ENCODE measurements at regions not wholly inside any gene's neighbourhood (a gene's known extent, or its start where the extent isn't known, plus 50 kb on each side); places are given as distances from the start of the nearest gene placed in this dataset.

DNA sequence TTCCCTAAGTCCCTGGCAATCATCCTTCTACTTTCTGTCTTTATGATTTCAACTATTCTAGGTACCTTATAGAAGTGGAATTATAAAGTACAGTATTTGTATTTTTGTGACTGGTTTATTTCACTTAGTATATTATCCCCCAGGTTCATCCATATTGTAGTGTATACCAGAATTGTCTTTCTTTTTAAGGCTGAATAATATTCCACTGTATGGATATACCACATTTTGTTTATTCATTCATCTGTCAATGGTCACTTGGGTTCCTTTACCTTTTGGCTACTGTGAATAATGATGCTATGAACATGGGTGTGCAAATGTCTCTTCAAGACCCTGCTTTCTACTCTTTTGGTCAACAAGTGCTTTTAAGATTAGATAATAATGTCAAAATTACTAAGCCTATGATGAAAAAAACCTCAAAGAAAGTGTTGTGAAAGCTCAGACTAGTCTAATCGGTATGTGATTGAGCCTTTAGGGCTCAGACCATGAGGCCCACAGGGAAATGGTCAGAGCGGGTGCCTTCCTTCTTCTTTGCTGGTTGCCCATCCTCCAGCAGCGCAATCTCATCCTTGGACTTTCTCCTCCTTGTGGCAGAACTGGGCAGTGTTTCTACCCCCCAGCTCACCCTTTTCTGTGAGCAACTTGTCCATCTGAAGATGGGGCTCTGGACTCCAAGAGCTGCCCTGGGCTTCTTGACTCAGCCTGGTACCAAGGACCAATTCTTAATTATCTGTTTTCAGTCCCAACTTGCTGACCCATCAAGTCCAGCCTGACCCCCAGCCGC, 105.4 kb downstream of the TTC8 start:
- H3K27me3 Mint-ChIP-seq (ENCODE audit: insufficient read depth, low read depth, poor library complexity) = no peaks in the 10 kb centered on the region
- TF ChIP-seq POLR2AphosphoS5 (IDR thresholded peaks at IDR 0.05; ENCODE audit: low read depth) = no peak
- TF ChIP-seq, protein P1, sequence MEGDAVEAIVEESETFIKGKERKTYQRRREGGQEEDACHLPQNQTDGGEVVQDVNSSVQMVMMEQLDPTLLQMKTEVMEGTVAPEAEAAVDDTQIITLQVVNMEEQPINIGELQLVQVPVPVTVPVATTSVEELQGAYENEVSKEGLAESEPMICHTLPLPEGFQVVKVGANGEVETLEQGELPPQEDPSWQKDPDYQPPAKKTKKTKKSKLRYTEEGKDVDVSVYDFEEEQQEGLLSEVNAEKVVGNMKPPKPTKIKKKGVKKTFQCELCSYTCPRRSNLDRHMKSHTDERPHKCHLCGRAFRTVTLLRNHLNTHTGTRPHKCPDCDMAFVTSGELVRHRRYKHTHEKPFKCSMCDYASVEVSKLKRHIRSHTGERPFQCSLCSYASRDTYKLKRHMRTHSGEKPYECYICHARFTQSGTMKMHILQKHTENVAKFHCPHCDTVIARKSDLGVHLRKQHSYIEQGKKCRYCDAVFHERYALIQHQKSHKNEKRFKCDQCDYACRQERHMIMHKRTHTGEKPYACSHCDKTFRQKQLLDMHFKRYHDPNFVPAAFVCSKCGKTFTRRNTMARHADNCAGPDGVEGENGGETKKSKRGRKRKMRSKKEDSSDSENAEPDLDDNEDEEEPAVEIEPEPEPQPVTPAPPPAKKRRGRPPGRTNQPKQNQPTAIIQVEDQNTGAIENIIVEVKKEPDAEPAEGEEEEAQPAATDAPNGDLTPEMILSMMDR (conservative IDR thresholded peaks at IDR 0.05; ENCODE audit: low read depth in 2 of 2) = peak; percentile 51 to 65
- ATAC-seq (peak; percentile 50; the same call in 2 of the 3 replicates), DNase-seq (ENCODE audit: low spot score) (peak; percentile 60)
- Histone ChIP-seq H3K4me2 (no peak overlapping the region), H2AFZ (no peak overlapping the region), H3K27me3 (ENCODE audit: insufficient read depth) (no peaks in the 10 kb centered on the region), H4K20me1 (replicated peaks; ENCODE audit: insufficient read depth) (no peaks in the 10 kb centered on the region; the same call in 1 of the 2 replicates), H3K4me1 (ENCODE audit: insufficient read depth) (no peaks in the 10 kb centered on the region), H3K4me3 (no peak overlapping the region), H3K79me2 (replicated peaks; ENCODE audit: insufficient read depth) (no peaks in the 10 kb centered on the region), H3F3A (replicated peaks; ENCODE audit: low read depth) (no peaks in the 10 kb centered on the region), H3K36me3 (ENCODE audit: insufficient read depth) (no peaks in the 10 kb centered on the region), H3K27ac (ENCODE audit: low read depth) (no peak overlapping the region), H3K9me2 (ENCODE audit: insufficient read depth) (peaks cover 3% of the 10 kb centered on the region; the same call in 1 of the 2 replicates)
- no peak overlapping the region for H3K27ac Mint-ChIP-seq
- no peaks in the 10 kb centered on the region for H3K4me1 Mint-ChIP-seq
- peaks cover 8% of the 10 kb centered on the region; the same call in 2 of the 3 replicates for H3K9me3 Mint-ChIP-seq
- no peak overlapping the region for H3K4me3 Mint-ChIP-seq
- H3K36me3 Mint-ChIP-seq (ENCODE audit: low read depth) = no peaks in the 10 kb centered on the region

DNA sequence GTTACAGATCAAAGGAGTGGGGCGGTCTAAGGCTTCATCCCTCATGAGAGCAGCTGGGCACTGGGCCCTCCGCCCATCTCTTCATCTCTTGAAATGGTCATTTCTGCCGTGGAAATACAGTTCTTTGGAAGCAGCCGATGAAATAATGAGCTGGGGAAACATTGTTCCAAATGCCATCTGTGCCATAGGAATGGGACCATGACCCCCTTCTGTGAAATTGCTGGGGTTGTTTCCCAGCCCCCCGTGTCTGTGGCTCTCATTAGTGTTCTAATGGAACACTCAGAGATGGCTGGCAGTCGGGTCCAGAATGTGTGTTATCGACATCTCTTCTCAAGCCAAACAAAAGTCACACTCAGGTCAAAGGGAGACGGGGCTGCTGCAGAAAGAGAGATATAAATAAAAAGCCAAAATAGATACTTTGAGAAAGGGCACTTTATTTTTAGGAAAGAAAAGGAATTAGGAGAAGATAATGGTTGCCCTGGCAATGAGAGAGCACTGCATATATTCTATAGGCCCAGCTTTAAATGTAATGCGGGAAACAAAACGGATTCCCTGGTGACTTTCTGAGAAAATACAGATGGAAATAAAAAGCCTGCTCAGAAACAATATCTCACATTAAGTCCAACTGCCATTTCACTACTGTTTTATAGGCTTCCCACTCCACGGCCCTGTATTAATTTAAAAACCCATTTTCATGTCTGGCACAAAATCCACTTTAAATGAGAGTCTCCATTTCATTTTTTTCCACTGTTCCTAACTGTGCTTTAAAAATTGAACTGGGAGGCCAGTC, 107.1 kb downstream of the TTC8 start:
- H4K20me1 ChIP-seq (replicated peaks; ENCODE audit: insufficient read depth) = no peaks in the 10 kb centered on the region; the same call in 1 of the 2 replicates
- DNase-seq (ENCODE audit: low spot score) (no peak), ATAC-seq (no peak)
- H3K27me3 Mint-ChIP-seq (ENCODE audit: insufficient read depth, low read depth, poor library complexity) = no peaks in the 10 kb centered on the region
- H2AFZ ChIP-seq = no peak overlapping the region
- H3K36me3 Mint-ChIP-seq (ENCODE audit: low read depth) = no peaks in the 10 kb centered on the region
- H3K4me3 ChIP-seq = no peak overlapping the region
- H3K4me3 Mint-ChIP-seq = no peak overlapping the region
- H3K9me2 ChIP-seq (ENCODE audit: insufficient read depth) = peaks cover 3% of the 10 kb centered on the region; the same call in 1 of the 2 replicates
- no peaks in the 10 kb centered on the region for H3K79me2 ChIP-seq (replicated peaks; ENCODE audit: insufficient read depth)
- no peaks in the 10 kb centered on the region for H3K36me3 ChIP-seq (ENCODE audit: insufficient read depth)
- H3K4me1 ChIP-seq (ENCODE audit: insufficient read depth) = no peaks in the 10 kb centered on the region
- no peaks in the 10 kb centered on the region for H3K4me1 Mint-ChIP-seq
- H3K9me3 Mint-ChIP-seq = peaks cover 7% of the 10 kb centered on the region; the same call in 2 of the 3 replicates
- H3K27me3 ChIP-seq (ENCODE audit: insufficient read depth) = no peaks in the 10 kb centered on the region
- no peak overlapping the region for H3K27ac Mint-ChIP-seq
- no peak overlapping the region for H3K27ac ChIP-seq (ENCODE audit: low read depth)
- H3K4me2 ChIP-seq = no peak overlapping the region
- no peaks in the 10 kb centered on the region for H3F3A ChIP-seq (replicated peaks; ENCODE audit: low read depth)
- TF ChIP-seq, protein P2, sequence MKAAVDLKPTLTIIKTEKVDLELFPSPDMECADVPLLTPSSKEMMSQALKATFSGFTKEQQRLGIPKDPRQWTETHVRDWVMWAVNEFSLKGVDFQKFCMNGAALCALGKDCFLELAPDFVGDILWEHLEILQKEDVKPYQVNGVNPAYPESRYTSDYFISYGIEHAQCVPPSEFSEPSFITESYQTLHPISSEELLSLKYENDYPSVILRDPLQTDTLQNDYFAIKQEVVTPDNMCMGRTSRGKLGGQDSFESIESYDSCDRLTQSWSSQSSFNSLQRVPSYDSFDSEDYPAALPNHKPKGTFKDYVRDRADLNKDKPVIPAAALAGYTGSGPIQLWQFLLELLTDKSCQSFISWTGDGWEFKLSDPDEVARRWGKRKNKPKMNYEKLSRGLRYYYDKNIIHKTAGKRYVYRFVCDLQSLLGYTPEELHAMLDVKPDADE (IDR thresholded peaks at IDR 0.05) = no peak
- TF ChIP-seq EZH2 (IDR thresholded peaks at IDR 0.05; ENCODE audit: low read depth, unreplicated experiment) (no peak), NANOG (IDR thresholded peaks at IDR 0.05; ENCODE audit: borderline replicate concordance) (no peak), ZNF331 (CRISPR knock-in tag; IDR thresholded peaks at IDR 0.05; ENCODE audit: low read depth) (no peak), STAT1 (IDR thresholded peaks at IDR 0.05; ENCODE audit: unreplicated experiment) (no peak), ZNF114 (CRISPR knock-in tag; IDR thresholded peaks at IDR 0.05) (no peak), EZH2phosphoT487 (IDR thresholded peaks at IDR 0.05; ENCODE audit: unreplicated experiment) (no peak), POLR2AphosphoS5 (IDR thresholded peaks at IDR 0.05; ENCODE audit: low read depth) (no peak), JUNB (IDR thresholded peaks at IDR 0.05; ENCODE audit: unreplicated experiment) (no peak), CREB1 (CRISPR knock-in tag; IDR thresholded peaks at IDR 0.05; ENCODE audit: low read depth) (no peak)
- TF ChIP-seq, protein P1 (conservative IDR thresholded peaks at IDR 0.05; ENCODE audit: low read depth in 2 of 2) = no peak
- TF ChIP-seq, protein P3, sequence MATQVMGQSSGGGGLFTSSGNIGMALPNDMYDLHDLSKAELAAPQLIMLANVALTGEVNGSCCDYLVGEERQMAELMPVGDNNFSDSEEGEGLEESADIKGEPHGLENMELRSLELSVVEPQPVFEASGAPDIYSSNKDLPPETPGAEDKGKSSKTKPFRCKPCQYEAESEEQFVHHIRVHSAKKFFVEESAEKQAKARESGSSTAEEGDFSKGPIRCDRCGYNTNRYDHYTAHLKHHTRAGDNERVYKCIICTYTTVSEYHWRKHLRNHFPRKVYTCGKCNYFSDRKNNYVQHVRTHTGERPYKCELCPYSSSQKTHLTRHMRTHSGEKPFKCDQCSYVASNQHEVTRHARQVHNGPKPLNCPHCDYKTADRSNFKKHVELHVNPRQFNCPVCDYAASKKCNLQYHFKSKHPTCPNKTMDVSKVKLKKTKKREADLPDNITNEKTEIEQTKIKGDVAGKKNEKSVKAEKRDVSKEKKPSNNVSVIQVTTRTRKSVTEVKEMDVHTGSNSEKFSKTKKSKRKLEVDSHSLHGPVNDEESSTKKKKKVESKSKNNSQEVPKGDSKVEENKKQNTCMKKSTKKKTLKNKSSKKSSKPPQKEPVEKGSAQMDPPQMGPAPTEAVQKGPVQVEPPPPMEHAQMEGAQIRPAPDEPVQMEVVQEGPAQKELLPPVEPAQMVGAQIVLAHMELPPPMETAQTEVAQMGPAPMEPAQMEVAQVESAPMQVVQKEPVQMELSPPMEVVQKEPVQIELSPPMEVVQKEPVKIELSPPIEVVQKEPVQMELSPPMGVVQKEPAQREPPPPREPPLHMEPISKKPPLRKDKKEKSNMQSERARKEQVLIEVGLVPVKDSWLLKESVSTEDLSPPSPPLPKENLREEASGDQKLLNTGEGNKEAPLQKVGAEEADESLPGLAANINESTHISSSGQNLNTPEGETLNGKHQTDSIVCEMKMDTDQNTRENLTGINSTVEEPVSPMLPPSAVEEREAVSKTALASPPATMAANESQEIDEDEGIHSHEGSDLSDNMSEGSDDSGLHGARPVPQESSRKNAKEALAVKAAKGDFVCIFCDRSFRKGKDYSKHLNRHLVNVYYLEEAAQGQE (IDR thresholded peaks at IDR 0.05; ENCODE audit: unreplicated experiment) = no peak

Data from GM23338 (cell line).